ENCODE measurements at regions not wholly inside any gene's neighbourhood (a gene's known extent, or its start where the extent isn't known, plus 50 kb on each side); places are given as distances from the start of the nearest gene placed in this dataset.

- Histone ChIP-seq H3K4me1 (ENCODE audit: control insufficient read depth, low read length) (peaks cover 10% of the 10 kb centered on the region), H4K20me1 (ENCODE audit: control insufficient read depth, insufficient read depth, low read depth, low read length) (no peaks in the 10 kb centered on the region), H3K79me2 (ENCODE audit: control insufficient read depth, low read length) (no peaks in the 10 kb centered on the region), H3K27ac (ENCODE audit: low read depth, low read length) (no peak overlapping the region), H3K4me3 (ENCODE audit: low read length) (no peak overlapping the region), H3K9me2 (replicated peaks; ENCODE audit: control insufficient read depth, low read length) (no peaks in the 10 kb centered on the region), H3K27me3 (ENCODE audit: control insufficient read depth, low read length) (no peaks in the 10 kb centered on the region), H3F3A (ENCODE audit: control insufficient read depth, insufficient read depth) (no peaks in the 10 kb centered on the region), H3K36me3 (ENCODE audit: control insufficient read depth, low read length) (no peaks in the 10 kb centered on the region), H3K9me3 (ENCODE audit: control insufficient read depth, insufficient read depth, low read length) (no peaks in the 10 kb centered on the region), H3K4me2 (ENCODE audit: low read length) (no peak overlapping the region)
- TF ChIP-seq CTCF (IDR thresholded peaks at IDR 0.05; ENCODE audit: low read depth, low read length, poor library complexity, severe bottlenecking) (no peak), EZH2phosphoT487 (IDR thresholded peaks at IDR 0.05; ENCODE audit: borderline replicate concordance, low read length) (no peak)
Observed at GRCh38 chr18:10249270-10249669, 205.2 kb upstream of the APCDD1 start.

GRCh38 chr18:10249801-10250200, 204.6 kb upstream of the APCDD1 start:
- TF ChIP-seq EZH2phosphoT487 (IDR thresholded peaks at IDR 0.05; ENCODE audit: borderline replicate concordance, low read length) (no peak), CTCF (IDR thresholded peaks at IDR 0.05; ENCODE audit: low read depth, low read length, poor library complexity, severe bottlenecking) (no peak)
- Histone ChIP-seq H3K27me3 (ENCODE audit: control insufficient read depth, low read length) (no peaks in the 10 kb centered on the region), H3K9me2 (replicated peaks; ENCODE audit: control insufficient read depth, low read length) (no peaks in the 10 kb centered on the region), H3K36me3 (ENCODE audit: control insufficient read depth, low read length) (no peaks in the 10 kb centered on the region), H3K4me2 (ENCODE audit: low read length) (no peak overlapping the region), H3F3A (ENCODE audit: control insufficient read depth, insufficient read depth) (no peaks in the 10 kb centered on the region), H3K27ac (ENCODE audit: low read depth, low read length) (no peak overlapping the region), H3K9me3 (ENCODE audit: control insufficient read depth, insufficient read depth, low read length) (no peaks in the 10 kb centered on the region), H3K4me1 (ENCODE audit: control insufficient read depth, low read length) (peaks cover 10% of the 10 kb centered on the region), H4K20me1 (ENCODE audit: control insufficient read depth, insufficient read depth, low read depth, low read length) (no peaks in the 10 kb centered on the region), H3K79me2 (ENCODE audit: control insufficient read depth, low read length) (no peaks in the 10 kb centered on the region), H3K4me3 (ENCODE audit: low read length) (no peak overlapping the region)

- no peak overlapping the region for H3K4me2 ChIP-seq (ENCODE audit: low read length)
- peaks cover 10% of the 10 kb centered on the region for H3K4me1 ChIP-seq (ENCODE audit: control insufficient read depth, low read length)
- TF ChIP-seq EZH2phosphoT487 (IDR thresholded peaks at IDR 0.05; ENCODE audit: borderline replicate concordance, low read length) = no peak
- TF ChIP-seq CTCF (IDR thresholded peaks at IDR 0.05; ENCODE audit: low read depth, low read length, poor library complexity, severe bottlenecking) = no peak
- H4K20me1 ChIP-seq (ENCODE audit: control insufficient read depth, insufficient read depth, low read depth, low read length) = no peaks in the 10 kb centered on the region
- H3K9me3 ChIP-seq (ENCODE audit: control insufficient read depth, insufficient read depth, low read length) = no peaks in the 10 kb centered on the region
- H3K9me2 ChIP-seq (replicated peaks; ENCODE audit: control insufficient read depth, low read length) = no peaks in the 10 kb centered on the region
- H3K27ac ChIP-seq (ENCODE audit: low read depth, low read length) = no peak overlapping the region
- no peaks in the 10 kb centered on the region for H3K27me3 ChIP-seq (ENCODE audit: control insufficient read depth, low read length)
- no peak overlapping the region for H3K4me3 ChIP-seq (ENCODE audit: low read length)
- H3F3A ChIP-seq (ENCODE audit: control insufficient read depth, insufficient read depth) = no peaks in the 10 kb centered on the region
- H3K36me3 ChIP-seq (ENCODE audit: control insufficient read depth, low read length) = no peaks in the 10 kb centered on the region
- no peaks in the 10 kb centered on the region for H3K79me2 ChIP-seq (ENCODE audit: control insufficient read depth, low read length)
Observed at GRCh38 chr18:10252494-10252893, 201.9 kb upstream of the APCDD1 start.
